Endothelial cell (in vitro differentiated cells): ENCODE measurements at regions not wholly inside any gene's neighbourhood (a gene's known extent, or its start where the extent isn't known, plus 50 kb on each side); places are given as distances from the start of the nearest gene placed in this dataset.

Source experiments
- DNase-seq: peaks from one replicate; pipeline ENCODE4 v3.0.0; 2021; ENCODE audit warnings: low spot score
- H3K27ac Mint-ChIP-seq: one replicate; pipeline ENCODE4 v1.8.0; 2021; ENCODE audit warnings: mixed read lengths, inconsistent platforms; ENCODE audit not compliant: unreplicated experiment
- H3K27me3 Mint-ChIP-seq: one replicate; pipeline ENCODE4 v1.8.0; 2021; ENCODE audit warnings: mild to moderate bottlenecking, moderate library complexity, mixed read lengths, inconsistent platforms; ENCODE audit not compliant: unreplicated experiment
- H3K36me3 Mint-ChIP-seq: one replicate; pipeline ENCODE4 v1.8.0; 2021; ENCODE audit warnings: mild to moderate bottlenecking, low read depth, mixed read lengths, inconsistent platforms; ENCODE audit not compliant: unreplicated experiment
- H3K4me1 Mint-ChIP-seq: one replicate; pipeline ENCODE4 v1.8.0; 2021; ENCODE audit warnings: mild to moderate bottlenecking, mixed read lengths, inconsistent platforms; ENCODE audit not compliant: unreplicated experiment
- H3K4me3 Mint-ChIP-seq: one replicate; pipeline ENCODE4 v1.8.0; 2021; ENCODE audit warnings: mild to moderate bottlenecking, mixed read lengths, inconsistent platforms; ENCODE audit not compliant: unreplicated experiment
- H3K9me3 Mint-ChIP-seq: one replicate; pipeline ENCODE4 v1.8.0; 2021; ENCODE audit warnings: mixed read lengths, inconsistent platforms; ENCODE audit not compliant: unreplicated experiment
- TF ChIP-seq, protein P1 (sequence below): fragments of 200-600 bp; sonication (generic); IDR thresholded peaks from one replicate; pipeline ENCODE4 v1.5.0; 2021; ENCODE audit warnings: antibody characterized with exemption; ENCODE audit not compliant: unreplicated experiment

GRCh38 chr3:104447681-104448080 lies 919.0 kb upstream of the ALCAM start:
- TF ChIP-seq, protein P1, sequence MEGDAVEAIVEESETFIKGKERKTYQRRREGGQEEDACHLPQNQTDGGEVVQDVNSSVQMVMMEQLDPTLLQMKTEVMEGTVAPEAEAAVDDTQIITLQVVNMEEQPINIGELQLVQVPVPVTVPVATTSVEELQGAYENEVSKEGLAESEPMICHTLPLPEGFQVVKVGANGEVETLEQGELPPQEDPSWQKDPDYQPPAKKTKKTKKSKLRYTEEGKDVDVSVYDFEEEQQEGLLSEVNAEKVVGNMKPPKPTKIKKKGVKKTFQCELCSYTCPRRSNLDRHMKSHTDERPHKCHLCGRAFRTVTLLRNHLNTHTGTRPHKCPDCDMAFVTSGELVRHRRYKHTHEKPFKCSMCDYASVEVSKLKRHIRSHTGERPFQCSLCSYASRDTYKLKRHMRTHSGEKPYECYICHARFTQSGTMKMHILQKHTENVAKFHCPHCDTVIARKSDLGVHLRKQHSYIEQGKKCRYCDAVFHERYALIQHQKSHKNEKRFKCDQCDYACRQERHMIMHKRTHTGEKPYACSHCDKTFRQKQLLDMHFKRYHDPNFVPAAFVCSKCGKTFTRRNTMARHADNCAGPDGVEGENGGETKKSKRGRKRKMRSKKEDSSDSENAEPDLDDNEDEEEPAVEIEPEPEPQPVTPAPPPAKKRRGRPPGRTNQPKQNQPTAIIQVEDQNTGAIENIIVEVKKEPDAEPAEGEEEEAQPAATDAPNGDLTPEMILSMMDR: no peak
- Mint-ChIP-seq H3K4me1 (no peaks in the 10 kb centered on the region), H3K27ac (no peak overlapping the region), H3K4me3 (no peak overlapping the region), H3K9me3 (no peaks in the 10 kb centered on the region), H3K27me3 (peaks cover 4% of the 10 kb centered on the region), H3K36me3 (no peaks in the 10 kb centered on the region)
- no peak for DNase-seq

- H3K9me3 Mint-ChIP-seq: no peaks in the 10 kb centered on the region
- TF ChIP-seq, protein P1: no peak
- H3K4me3 Mint-ChIP-seq: no peak overlapping the region
- no peaks in the 10 kb centered on the region for H3K36me3 Mint-ChIP-seq
- no peak for DNase-seq
- H3K4me1 Mint-ChIP-seq: no peaks in the 10 kb centered on the region
- H3K27ac Mint-ChIP-seq: no peak overlapping the region
- no peaks in the 10 kb centered on the region for H3K27me3 Mint-ChIP-seq
Observed at GRCh38 chr3:104452697-104453096, 914.0 kb upstream of the ALCAM start.

DNA sequence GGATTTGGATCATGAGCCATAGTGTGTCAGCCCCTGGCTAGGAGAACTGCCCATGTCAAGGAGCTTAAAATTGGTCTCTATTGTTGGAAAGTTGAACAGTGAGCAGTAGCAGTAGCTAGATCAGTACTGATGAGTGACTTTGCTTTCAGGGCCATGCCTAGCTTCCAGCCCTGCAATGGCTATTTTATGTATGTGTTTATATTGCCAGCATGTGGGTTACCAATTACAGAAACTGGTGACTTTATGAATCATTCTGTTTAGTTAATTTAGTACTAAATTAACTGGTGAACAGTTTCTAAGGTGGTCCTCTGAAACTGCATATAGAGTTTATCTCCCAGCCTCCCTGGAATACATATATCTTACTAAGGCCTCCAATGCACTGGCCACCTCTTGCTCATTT lies 908.1 kb upstream of the ALCAM start:
- H3K4me3 Mint-ChIP-seq: no peak overlapping the region
- no peak overlapping the region for H3K27ac Mint-ChIP-seq
- TF ChIP-seq, protein P1: no peak
- H3K9me3 Mint-ChIP-seq: no peaks in the 10 kb centered on the region
- no peaks in the 10 kb centered on the region for H3K4me1 Mint-ChIP-seq
- no peaks in the 10 kb centered on the region for H3K36me3 Mint-ChIP-seq
- H3K27me3 Mint-ChIP-seq: no peaks in the 10 kb centered on the region
- no peak for DNase-seq

DNA sequence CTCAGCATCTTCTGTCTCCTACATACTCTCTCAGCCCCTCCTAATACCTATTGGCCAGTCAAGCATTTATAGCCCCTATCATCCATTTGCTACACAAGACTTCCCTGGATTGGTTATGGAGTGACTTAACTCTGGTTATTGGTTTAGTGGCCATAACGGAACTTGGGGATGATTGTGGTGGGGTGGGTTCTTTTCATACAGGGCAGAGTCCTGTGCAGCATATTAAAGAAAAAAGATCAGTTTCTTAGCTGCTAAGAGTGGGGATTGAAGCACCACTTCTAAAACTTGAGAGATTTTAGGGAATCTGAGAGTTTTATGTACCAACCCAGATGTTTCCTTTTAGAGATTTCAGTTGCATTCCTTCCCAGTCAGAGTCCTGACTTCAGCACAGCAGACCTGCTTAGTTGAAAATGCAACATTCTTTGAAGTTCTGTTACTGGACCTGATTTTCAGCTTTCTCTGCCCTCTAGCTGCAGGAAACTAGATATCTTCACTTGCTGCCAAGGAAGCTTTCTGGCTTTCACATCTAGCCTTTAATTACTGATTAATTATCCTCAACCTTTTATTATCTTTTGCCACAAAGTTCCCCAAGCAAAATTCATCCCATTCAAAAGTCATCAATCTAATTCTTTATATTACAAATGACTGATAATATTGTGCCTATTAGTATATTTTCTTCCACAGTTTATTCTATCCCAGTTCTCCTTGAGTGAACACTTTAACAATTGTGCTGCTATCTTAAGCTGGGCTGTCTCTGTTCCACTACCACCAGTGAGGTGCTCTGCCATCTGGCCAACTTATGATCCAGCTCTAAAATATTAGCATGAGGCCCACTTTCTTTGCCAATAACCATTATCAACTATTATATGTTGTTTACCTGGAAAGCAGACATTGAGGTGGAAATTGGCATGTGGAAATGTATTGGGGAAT lies 906.0 kb upstream of the ALCAM start:
- H3K4me1 Mint-ChIP-seq: no peaks in the 10 kb centered on the region
- no peak for DNase-seq
- H3K4me3 Mint-ChIP-seq: no peak overlapping the region
- H3K27me3 Mint-ChIP-seq: no peaks in the 10 kb centered on the region
- H3K9me3 Mint-ChIP-seq: no peaks in the 10 kb centered on the region
- TF ChIP-seq, protein P1: no peak
- H3K27ac Mint-ChIP-seq: no peak overlapping the region
- H3K36me3 Mint-ChIP-seq: no peaks in the 10 kb centered on the region

GRCh38 chr3:104461431-104461830 lies 905.3 kb upstream of the ALCAM start:
- H3K27ac Mint-ChIP-seq: no peak overlapping the region

More at GRCh38 chr3:104461431-104461830, 905.3 kb upstream of the ALCAM start:
- H3K4me3 Mint-ChIP-seq: no peak overlapping the region
- H3K4me1 Mint-ChIP-seq: no peaks in the 10 kb centered on the region
- no peaks in the 10 kb centered on the region for H3K27me3 Mint-ChIP-seq
- TF ChIP-seq, protein P1: no peak
- H3K9me3 Mint-ChIP-seq: no peaks in the 10 kb centered on the region
- no peak for DNase-seq
- H3K36me3 Mint-ChIP-seq: no peaks in the 10 kb centered on the region
